H1 (cell line): ENCODE measurements at regions not wholly inside any gene's neighbourhood (a gene's known extent, or its start where the extent isn't known, plus 50 kb on each side); places are given as distances from the start of the nearest gene placed in this dataset.

Experiments
- FOSL1 ChIP-seq: IDR thresholded peaks from 2 replicates; pipeline ENCODE4 v1.6.1; 2011; ENCODE audit warnings: mild to moderate bottlenecking, low read depth, low read length, moderate library complexity; ENCODE audit not compliant: insufficient read depth
- HDAC2 ChIP-seq, 2 experiments: fragments of 300-600 bp in 1 of 2; sonication (generic) in 1 of 2; IDR thresholded peaks; 2 replicates each; pipeline ENCODE4 v1.6.1; 2011 to 2012; ENCODE audit warnings: low read depth in 2 of 2, low read length in 2 of 2, mild to moderate bottlenecking in 2 of 2, moderate library complexity in 2 of 2, borderline replicate concordance in 1 of 2, inconsistent platforms in 1 of 2
- KDM5A ChIP-seq: fragments of 200-600 bp; IDR thresholded peaks from 2 replicates; pipeline ENCODE4 v1.7.1; 2012; ENCODE audit warnings: mild to moderate bottlenecking, low read length, inconsistent platforms, mixed read lengths
- POU5F1 ChIP-seq: IDR thresholded peaks from 2 replicates; pipeline ENCODE4 v1.6.1; 2011; ENCODE audit warnings: low read depth, mild to moderate bottlenecking, low read length, moderate library complexity
- SP1 ChIP-seq: IDR thresholded peaks from 2 replicates; pipeline ENCODE4 v1.6.1; 2011; ENCODE audit warnings: low read depth, low read length

DNA sequence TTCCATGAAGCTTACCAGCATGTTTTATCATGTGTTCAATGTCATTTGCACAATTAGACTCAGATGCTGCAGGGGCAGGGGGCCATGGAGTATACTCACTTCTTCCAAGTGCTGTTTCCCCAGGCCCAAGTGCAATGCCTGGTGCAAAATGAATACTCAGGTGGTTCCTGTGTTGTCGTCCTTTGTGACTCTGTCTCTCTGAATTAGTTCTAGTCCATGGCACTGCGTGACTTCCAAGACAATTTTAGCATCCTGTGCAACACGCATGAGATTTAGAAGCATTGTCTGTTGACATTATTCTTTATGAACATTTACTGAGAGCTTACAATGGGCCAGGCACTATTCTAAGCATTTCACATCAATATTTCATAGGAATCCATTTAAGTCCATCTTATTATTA is 769.7 kb upstream of the RBFOX1 start (continued):
- no peak for TF ChIP-seq HDAC2 (IDR thresholded peaks at IDR 0.05; ENCODE audit: borderline replicate concordance in 1 of 2, low read depth in 2 of 2, low read length in 2 of 2)
- TF ChIP-seq FOSL1, result no peak
- no peak for TF ChIP-seq KDM5A
- TF ChIP-seq SP1, result no peak
- no peak for TF ChIP-seq POU5F1
